ENCODE measurements at regions not wholly inside any gene's neighbourhood (a gene's known extent, or its start where the extent isn't known, plus 50 kb on each side); places are given as distances from the start of the nearest gene placed in this dataset.

DNA sequence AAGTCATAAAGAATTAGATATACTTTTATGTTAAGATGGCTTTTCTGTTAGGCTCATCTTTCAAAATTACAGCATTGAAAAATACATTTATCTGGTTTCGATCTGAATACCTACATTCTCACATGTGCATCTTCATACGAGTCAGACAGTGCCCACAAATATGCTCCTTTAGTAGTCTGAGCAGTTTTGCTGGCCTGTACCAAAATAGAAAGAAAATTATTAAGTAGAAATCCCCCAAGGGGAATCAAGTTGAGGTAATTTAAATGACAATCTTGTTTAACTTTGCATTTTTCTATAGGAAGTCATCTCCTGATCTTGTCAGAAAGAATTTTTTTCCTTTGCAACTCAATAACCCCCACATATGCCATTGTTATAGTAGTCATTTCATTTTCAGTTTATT is 287.4 kb upstream of the SEMA3D start:
- TF ChIP-seq, protein P1, sequence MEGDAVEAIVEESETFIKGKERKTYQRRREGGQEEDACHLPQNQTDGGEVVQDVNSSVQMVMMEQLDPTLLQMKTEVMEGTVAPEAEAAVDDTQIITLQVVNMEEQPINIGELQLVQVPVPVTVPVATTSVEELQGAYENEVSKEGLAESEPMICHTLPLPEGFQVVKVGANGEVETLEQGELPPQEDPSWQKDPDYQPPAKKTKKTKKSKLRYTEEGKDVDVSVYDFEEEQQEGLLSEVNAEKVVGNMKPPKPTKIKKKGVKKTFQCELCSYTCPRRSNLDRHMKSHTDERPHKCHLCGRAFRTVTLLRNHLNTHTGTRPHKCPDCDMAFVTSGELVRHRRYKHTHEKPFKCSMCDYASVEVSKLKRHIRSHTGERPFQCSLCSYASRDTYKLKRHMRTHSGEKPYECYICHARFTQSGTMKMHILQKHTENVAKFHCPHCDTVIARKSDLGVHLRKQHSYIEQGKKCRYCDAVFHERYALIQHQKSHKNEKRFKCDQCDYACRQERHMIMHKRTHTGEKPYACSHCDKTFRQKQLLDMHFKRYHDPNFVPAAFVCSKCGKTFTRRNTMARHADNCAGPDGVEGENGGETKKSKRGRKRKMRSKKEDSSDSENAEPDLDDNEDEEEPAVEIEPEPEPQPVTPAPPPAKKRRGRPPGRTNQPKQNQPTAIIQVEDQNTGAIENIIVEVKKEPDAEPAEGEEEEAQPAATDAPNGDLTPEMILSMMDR (IDR thresholded peaks at IDR 0.05; ENCODE audit: insufficient read depth, low read depth, low read length, missing control alignments) = no peak
- DNase-seq (ENCODE audit: low read depth) = no peak
- H3K4me3 ChIP-seq (ENCODE audit: low read length) = no peak overlapping the region

DNA sequence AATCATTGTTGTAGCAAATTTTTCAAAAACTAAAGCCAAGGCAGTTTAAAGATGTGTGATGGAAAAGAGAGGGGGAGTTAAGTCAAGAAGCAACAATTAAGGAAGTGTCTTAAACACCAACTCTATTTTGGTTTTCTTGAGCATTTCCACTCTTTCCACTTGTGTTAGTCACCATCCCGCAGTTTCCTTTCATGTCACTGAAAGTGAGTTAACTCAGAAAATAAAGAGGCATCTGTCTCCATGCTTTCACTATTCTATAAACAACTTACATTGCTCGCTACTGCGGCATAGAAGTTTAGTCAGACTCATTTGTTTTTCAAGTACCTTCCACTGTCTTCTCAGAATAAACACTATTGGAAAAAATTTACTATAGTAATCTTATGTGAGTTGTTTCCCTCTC is 284.9 kb upstream of the SEMA3D start:
- TF ChIP-seq, protein P1 (IDR thresholded peaks at IDR 0.05; ENCODE audit: insufficient read depth, low read depth, low read length, missing control alignments) = no peak
- no peak overlapping the region for H3K4me3 ChIP-seq (ENCODE audit: low read length)
- DNase-seq (ENCODE audit: low read depth) = no peak

- no peak for DNase-seq (ENCODE audit: low read depth)
- no peak overlapping the region for H3K4me3 ChIP-seq (ENCODE audit: low read length)
- TF ChIP-seq, protein P1 (IDR thresholded peaks at IDR 0.05; ENCODE audit: insufficient read depth, low read depth, low read length, missing control alignments) = no peak
Observed at GRCh38 chr7:85471307-85471706, 284.5 kb upstream of the SEMA3D start.

DNA sequence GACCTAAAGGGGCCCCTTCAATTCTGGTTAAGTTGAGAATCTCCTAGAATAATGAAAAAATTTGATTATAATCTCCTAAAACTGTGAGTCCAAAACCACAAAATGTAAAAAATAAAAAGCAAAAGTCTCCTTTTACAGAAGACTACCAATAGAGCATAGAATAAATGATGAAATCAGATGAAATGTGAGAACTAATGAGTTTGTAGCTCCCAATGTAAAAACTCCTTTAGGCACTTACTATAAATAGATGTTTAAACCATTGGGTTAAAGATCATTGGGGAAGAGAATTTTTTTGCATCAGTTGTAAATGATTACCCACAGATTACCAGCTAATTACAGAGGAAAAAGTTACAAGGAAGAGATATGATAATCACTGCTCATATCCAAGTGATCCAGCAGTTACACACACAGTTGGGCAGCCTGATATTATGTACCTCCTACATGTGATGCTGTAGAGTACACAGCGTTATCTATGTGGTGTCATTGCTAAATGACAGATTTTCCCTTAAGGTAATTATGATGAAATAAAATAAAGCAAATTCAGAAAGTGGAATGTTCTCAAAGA is 282.7 kb upstream of the SEMA3D start:
- no peak for DNase-seq (ENCODE audit: low read depth)
- H3K4me3 ChIP-seq (ENCODE audit: low read length) = no peak overlapping the region
- TF ChIP-seq, protein P1 (IDR thresholded peaks at IDR 0.05; ENCODE audit: insufficient read depth, low read depth, low read length, missing control alignments) = no peak

GRCh38 chr7:85464042-85464651 is 277.3 kb upstream of the SEMA3D start:
- H3K4me3 ChIP-seq (ENCODE audit: low read length) = no peak overlapping the region
- TF ChIP-seq, protein P1 (IDR thresholded peaks at IDR 0.05; ENCODE audit: insufficient read depth, low read depth, low read length, missing control alignments) = peak; percentile 1
- DNase-seq (ENCODE audit: low read depth) = no peak

DNA sequence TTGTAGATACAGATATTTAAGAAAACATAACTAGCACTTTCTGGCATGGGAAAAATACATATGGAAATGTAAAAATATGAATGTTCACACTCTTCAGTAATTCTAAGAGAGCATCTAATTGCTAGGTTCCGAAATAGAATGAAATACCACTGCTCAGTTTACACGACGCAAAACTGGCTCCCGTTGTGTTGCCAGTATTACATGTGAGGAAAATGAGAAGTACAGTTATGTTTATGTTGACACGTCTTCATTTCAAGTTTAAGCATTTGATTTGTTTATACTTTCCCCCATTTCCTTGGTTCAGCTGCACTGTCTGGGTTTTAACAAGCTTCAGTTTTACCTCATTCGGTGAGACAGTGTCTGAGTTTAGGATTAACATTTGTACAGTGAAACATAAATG is 275.8 kb upstream of the SEMA3D start:
- TF ChIP-seq, protein P1 (IDR thresholded peaks at IDR 0.05; ENCODE audit: insufficient read depth, low read depth, low read length, missing control alignments) = no peak
- DNase-seq (ENCODE audit: low read depth) = no peak
- no peak overlapping the region for H3K4me3 ChIP-seq (ENCODE audit: low read length)

DNA sequence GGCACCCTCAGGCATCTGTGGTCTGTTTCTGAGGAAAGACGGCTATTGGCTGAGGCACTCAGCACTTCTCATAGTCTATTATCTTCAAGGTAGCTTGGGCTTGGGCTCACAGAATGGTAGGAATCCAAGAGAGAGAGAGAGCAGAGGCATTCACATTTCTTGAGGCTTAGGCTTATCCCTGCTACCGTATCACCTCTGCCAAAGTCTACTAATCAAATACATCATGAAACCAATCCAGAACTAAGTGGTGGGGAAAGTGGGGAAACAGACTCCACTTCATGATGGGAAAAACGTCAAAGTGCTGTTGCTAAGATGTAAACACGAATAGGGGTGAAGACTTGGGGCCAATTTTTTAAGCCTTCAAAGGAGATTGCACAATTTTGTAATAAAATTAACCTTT is 271.1 kb upstream of the SEMA3D start:
- DNase-seq (ENCODE audit: low read depth) = no peak
- no peak overlapping the region for H3K4me3 ChIP-seq (ENCODE audit: low read length)
- TF ChIP-seq, protein P1 (IDR thresholded peaks at IDR 0.05; ENCODE audit: insufficient read depth, low read depth, low read length, missing control alignments) = no peak

Data from epithelial cell of esophagus (primary cell).